Heart left ventricle (tissue), 13 donors: ENCODE measurements at regions not wholly inside any gene's neighbourhood (a gene's known extent, or its start where the extent isn't known, plus 50 kb on each side); places are given as distances from the start of the nearest gene placed in this dataset.

Experiments used
- POLR2A ChIP-seq, 2 donors: fragments of 450-650 bp; IDR thresholded peaks; one replicate each; pipeline ENCODE4 v1.6.1; 2017; ENCODE audit warnings: antibody characterized with exemption in 2 of 2, mild to moderate bottlenecking in 2 of 2, moderate library complexity in 2 of 2
- TF ChIP-seq, protein P1 (sequence below), 12 donors: fragments of 200-600 bp; sonication (generic) in 4 of 12; IDR thresholded peaks; one replicate each; pipeline versions ENCODE4 v1.5.0 to v1.8.0; 2018 to 2022; ENCODE audit warnings: antibody characterized with exemption in 12 of 12, mild to moderate bottlenecking in 5 of 12
- donor health status: ischemic (EF 13 %, LVEDD 7.1; RV severe dilation, severe dysfunction).
- donor health status: DM: no; HTN: yes; CAD: no.
- donor health status: DM: no; HTN: no; CAD: no.
- donor health status: ischemic (EF 25% LVEDD 6.9; RV normal size, moderate dysfunction).
- donor health status: ischemic (EF 25% LVEDD 5.7; RV mildly dilated, moderate dysfunction).
- donor health status: ischemic (EF 35%, LVEDD 5.7; RV mildly dilated, moderate dysfunction).
- donor health status: nonischemic (EF 11% LVEDD 7.7; RV severe dilation, severe dysfunction).
- donor health status: DM: yes; HTN: yes; CAD: no.
- donor health status: PGD.
- donor health status: ischemic (EF 29% LVEDD 5.4; RV normal size, mild dysfunction).
- donor health status: nonischemic (EF 23%, LVEDD 6.1; RV moderate dilation, normal function).

DNA sequence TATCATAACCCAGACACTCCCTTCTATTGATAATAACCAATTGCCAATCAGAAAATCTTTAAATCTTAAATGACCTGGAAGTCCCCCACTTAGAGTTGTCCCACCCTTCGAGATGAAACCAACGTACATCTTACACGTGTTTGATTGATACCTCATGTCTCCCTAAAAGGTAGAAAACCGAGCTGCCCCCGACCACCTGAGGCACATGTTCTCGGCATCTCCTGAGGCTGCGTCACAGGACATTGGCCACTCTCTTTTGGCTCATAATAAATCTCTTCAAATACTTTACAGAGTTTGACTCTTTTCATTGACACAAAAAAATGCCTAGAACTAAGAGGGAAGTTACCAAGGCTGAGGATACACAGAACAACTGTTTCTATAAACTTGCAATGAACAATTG lies 190.0 kb downstream of the RTP5 start:
- TF ChIP-seq, protein P1, sequence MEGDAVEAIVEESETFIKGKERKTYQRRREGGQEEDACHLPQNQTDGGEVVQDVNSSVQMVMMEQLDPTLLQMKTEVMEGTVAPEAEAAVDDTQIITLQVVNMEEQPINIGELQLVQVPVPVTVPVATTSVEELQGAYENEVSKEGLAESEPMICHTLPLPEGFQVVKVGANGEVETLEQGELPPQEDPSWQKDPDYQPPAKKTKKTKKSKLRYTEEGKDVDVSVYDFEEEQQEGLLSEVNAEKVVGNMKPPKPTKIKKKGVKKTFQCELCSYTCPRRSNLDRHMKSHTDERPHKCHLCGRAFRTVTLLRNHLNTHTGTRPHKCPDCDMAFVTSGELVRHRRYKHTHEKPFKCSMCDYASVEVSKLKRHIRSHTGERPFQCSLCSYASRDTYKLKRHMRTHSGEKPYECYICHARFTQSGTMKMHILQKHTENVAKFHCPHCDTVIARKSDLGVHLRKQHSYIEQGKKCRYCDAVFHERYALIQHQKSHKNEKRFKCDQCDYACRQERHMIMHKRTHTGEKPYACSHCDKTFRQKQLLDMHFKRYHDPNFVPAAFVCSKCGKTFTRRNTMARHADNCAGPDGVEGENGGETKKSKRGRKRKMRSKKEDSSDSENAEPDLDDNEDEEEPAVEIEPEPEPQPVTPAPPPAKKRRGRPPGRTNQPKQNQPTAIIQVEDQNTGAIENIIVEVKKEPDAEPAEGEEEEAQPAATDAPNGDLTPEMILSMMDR (IDR thresholded peaks at IDR 0.05): no peak
- no peak for TF ChIP-seq POLR2A (IDR thresholded peaks at IDR 0.05)
